AG04449 (cell line): ENCODE measurements at regions not wholly inside any gene's neighbourhood (a gene's known extent, or its start where the extent isn't known, plus 50 kb on each side); places are given as distances from the start of the nearest gene placed in this dataset.
"Not testable (repeated sequence)": the region's sequence is repeated elsewhere in the genome, so short reads cannot be mapped to it uniquely, and the experiment has no call there.

Experiments
- CTCF ChIA-PET: fragments of 350-600 bp; formaldehyde crosslinking; extraction: SDS; loops from one replicate; lab custom pipeline; 2021; ENCODE audit warnings: antibody characterized with exemption; lab: Yijun Ruan, JAX
- POLR2A ChIA-PET: fragments of 400-600, 350-600 bp; formaldehyde crosslinking; extraction: SDS; loops from one replicate; lab custom pipeline; 2020; ENCODE audit warnings: antibody characterized with exemption, inconsistent platforms; lab: Yijun Ruan, JAX
- DNase-seq: peaks from one replicate; pipeline ENCODE4 v3.0.0-alpha.2; 2010; ENCODE audit warnings: low read depth, low spot score
- H3K4me3 ChIP-seq: 2 replicates; pipeline ENCODE4 v1.5.1; 2011; ENCODE audit warnings: low read depth, mild to moderate bottlenecking, control low read depth, low read length
- TF ChIP-seq, protein P1 (sequence below): IDR thresholded peaks from one replicate; pipeline ENCODE4 v1.5.1; 2011; ENCODE audit warnings: mild to moderate bottlenecking, moderate library complexity, low read length, control low read depth, inconsistent platforms; ENCODE audit not compliant: insufficient read depth; ENCODE audit errors: missing control alignments

DNA sequence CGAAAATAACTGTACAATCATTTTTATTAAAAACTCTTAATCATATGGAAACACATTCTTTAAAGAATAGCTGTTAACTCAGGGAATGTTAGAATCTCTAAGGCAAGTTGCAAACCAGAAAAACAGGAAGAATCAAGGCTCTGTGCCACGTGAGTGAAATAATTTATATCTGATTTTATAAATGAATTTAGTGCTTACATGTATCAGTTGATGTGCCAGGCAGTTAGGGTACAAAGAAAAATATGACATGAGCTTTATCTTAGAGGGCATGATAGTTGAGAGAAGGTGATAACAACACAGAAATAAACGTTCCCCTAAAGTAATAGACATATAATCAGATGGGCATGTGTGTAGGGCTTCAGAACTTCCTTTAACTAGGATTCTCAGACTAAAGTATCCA, 734.5 kb upstream of the CCDC179 start:
- H3K4me3 ChIP-seq = no peak overlapping the region
- CTCF ChIA-PET = no interaction called here
- TF ChIP-seq, protein P1, sequence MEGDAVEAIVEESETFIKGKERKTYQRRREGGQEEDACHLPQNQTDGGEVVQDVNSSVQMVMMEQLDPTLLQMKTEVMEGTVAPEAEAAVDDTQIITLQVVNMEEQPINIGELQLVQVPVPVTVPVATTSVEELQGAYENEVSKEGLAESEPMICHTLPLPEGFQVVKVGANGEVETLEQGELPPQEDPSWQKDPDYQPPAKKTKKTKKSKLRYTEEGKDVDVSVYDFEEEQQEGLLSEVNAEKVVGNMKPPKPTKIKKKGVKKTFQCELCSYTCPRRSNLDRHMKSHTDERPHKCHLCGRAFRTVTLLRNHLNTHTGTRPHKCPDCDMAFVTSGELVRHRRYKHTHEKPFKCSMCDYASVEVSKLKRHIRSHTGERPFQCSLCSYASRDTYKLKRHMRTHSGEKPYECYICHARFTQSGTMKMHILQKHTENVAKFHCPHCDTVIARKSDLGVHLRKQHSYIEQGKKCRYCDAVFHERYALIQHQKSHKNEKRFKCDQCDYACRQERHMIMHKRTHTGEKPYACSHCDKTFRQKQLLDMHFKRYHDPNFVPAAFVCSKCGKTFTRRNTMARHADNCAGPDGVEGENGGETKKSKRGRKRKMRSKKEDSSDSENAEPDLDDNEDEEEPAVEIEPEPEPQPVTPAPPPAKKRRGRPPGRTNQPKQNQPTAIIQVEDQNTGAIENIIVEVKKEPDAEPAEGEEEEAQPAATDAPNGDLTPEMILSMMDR = no peak
- POLR2A ChIA-PET = no interaction called here
- no peak for DNase-seq

DNA sequence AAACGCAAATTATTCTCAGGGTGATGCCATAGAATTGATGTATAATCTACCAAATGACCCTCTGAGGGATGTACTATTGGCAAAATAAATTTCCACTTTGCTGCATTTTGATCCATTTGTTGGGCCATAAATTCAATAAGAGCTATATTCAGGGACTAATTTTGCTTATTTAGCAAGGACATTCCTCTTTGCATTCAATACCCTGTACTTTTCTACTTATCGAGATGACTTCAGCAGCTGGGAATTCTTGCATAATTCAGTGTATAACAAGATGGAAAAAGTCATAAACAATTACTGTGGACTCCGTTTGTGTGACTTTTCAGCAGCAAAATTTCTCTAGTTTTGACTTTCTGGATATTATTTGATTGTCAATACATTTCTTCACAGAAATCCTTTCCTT, 744.7 kb upstream of the CCDC179 start:
- no peak overlapping the region for H3K4me3 ChIP-seq
- DNase-seq = no peak
- POLR2A ChIA-PET = no interaction called here
- CTCF ChIA-PET = no interaction called here
- TF ChIP-seq, protein P1 = no peak

DNA sequence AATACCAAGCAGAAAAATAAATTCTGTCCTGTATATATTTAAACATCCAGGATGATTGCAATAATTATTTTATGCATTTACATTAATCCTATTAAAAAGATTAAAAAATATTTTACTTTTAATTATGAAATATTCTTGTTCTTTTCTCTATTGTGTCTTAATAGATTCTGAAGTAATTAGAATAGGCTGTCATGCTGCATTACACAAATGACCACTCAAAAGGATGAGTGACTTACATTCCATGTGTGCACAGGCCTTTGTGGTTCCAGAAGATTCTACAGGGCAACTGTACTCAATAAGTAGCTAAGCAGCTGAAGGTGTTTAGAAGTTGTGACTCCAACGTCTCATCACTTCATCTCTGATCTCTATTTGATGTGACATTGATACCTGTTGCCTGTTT, 745.9 kb upstream of the CCDC179 start:
- CTCF ChIA-PET = no interaction called here
- no peak overlapping the region for H3K4me3 ChIP-seq
- DNase-seq = no peak
- TF ChIP-seq, protein P1 = no peak
- POLR2A ChIA-PET = no interaction called here

DNA sequence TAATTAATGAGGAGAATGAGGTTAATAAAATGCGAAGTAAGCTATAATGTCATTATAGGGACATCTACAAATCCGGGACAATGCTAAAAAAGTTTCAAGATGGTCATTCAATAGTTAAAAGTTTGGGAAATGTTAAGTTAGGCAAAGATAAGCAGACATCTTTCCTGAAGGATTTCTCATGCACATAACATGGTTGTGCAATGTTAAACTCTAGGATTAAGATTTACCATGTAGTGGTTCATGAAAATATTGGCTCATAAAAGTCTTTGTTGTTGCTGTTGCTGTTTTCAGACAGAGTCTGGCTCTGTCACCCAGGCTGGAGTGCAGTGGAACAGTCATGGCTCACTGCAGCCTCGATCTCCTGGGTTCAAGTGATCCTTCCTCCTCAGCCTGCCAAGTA, 751.5 kb upstream of the CCDC179 start:
- ChIA-PET POLR2A (no interaction called here), CTCF (no interaction called here)
- DNase-seq = no peak
- no peak overlapping the region for H3K4me3 ChIP-seq
- TF ChIP-seq, protein P1 = no peak

DNA sequence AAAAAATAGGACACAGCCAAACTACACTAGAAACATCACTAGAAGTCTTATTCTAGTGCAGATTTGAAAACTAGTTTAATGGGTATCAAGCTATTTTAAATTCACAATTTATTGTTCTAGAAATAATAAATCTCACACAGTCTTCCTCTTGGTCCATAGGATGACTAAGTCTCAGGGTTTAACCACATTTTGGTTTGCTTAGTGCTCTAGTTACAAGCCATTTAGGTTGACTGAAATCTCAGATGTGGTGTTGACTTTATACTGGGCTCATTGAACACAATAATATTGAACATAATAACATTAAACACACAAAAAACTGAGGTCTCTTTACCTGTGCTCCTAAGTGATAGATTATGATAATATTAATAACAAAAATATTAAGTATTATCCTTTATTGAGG, 760.3 kb upstream of the CCDC179 start:
- CTCF ChIA-PET = no interaction called here
- TF ChIP-seq, protein P1 = no peak
- POLR2A ChIA-PET = no interaction called here
- no peak overlapping the region for H3K4me3 ChIP-seq
- DNase-seq = no peak

DNA sequence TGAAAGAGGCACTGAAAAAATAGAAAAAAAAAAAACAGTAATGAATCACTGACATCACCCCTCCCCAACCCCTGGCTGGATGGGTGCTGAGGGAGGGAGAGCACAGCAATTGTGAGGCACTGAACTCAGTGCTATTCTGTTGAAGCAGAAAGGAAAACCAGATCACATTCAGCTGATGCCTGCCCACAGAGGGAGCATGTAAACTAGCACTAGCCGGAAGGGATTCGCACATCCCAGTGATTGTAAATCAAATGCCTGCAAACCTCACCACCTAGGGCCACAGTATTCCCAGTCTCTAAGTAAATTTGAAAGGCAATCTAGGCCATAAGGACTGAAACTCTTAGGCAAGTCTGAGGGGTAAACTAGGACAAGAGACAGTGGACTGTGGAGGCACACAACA, 772.0 kb upstream of the CCDC179 start:
- DNase-seq = no peak
- TF ChIP-seq, protein P1 = no peak
- ChIA-PET CTCF (no interaction called here), POLR2A (no interaction called here)
- H3K4me3 ChIP-seq = no peak overlapping the region

DNA sequence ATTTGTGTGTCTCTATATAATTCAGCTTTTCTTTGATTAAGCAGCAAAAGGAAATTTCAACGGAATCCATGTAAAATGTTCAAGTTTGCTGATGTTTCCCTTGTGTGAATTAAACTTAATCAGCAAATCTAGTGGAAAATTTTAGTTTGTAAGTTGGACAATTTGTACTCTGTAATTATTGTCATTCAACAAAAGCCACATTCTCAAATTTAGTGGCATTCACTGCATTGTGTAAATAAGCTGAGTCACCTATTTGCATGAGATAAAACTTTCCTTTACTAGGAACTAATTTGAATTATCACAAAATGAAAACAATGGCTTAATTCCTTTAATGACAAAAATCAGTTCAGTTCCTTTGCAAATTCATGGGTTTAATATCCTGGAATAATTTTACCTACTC, 784.2 kb upstream of the CCDC179 start:
- ChIA-PET POLR2A (no interaction called here), CTCF (no interaction called here)
- no peak overlapping the region for H3K4me3 ChIP-seq
- TF ChIP-seq, protein P1 = no peak
- DNase-seq = no peak

DNA sequence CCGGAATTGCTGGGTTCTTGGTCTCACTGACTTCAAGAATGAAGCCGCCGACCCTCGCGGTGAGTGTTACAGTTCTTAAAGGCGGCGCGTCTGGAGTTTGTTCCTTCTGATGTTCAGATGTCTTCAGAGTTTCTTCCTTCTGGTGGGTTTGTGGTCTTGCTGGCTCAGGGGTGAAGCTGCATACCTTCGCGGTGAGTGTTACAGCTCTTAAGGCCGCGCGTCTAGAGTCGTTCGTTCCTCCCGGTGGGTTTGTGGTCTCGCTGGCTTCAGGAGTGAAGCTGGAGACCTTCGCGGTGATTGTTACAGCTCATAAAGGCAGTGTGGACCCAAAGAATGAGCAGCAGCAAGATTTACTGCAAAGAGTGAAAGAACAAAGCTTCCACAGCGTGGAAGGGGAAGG, 792.1 kb upstream of the CCDC179 start:
- POLR2A ChIA-PET, CTCF ChIA-PET: not testable (repeated sequence)

More for the DNA sequence above, 792.1 kb upstream of the CCDC179 start:
- not testable (repeated sequence) for H3K4me3 ChIP-seq, DNase-seq
